GM10248 (cell line): ENCODE measurements at regions not wholly inside any gene's neighbourhood (a gene's known extent, or its start where the extent isn't known, plus 50 kb on each side); places are given as distances from the start of the nearest gene placed in this dataset.

ENCODE experiments used
- CTCF ChIA-PET: fragments of 300-600 bp; sonication (Branson Sonifier 250); formaldehyde crosslinking; extraction: SDS; loops from one replicate; lab custom pipeline; 2021; ENCODE audit warnings: antibody characterized with exemption; lab: Yijun Ruan, JAX
- POLR2A ChIA-PET: fragments of 350-650 bp; sonication (Branson Sonifier 250); formaldehyde crosslinking; extraction: SDS; loops from one replicate; lab custom pipeline; 2020; ENCODE audit warnings: antibody characterized with exemption; lab: Yijun Ruan, JAX
- DNase-seq: peaks from one replicate; pipeline ENCODE4 v3.0.0; 2012; ENCODE audit errors: extremely low spot score
- TF ChIP-seq, protein P1 (sequence below): IDR thresholded peaks from 2 replicates; pipeline ENCODE4 v1.5.1; 2012; ENCODE audit warnings: mild to moderate bottlenecking, low read depth; ENCODE audit errors: extremely low read depth, missing control alignments, control extremely low read depth

DNA sequence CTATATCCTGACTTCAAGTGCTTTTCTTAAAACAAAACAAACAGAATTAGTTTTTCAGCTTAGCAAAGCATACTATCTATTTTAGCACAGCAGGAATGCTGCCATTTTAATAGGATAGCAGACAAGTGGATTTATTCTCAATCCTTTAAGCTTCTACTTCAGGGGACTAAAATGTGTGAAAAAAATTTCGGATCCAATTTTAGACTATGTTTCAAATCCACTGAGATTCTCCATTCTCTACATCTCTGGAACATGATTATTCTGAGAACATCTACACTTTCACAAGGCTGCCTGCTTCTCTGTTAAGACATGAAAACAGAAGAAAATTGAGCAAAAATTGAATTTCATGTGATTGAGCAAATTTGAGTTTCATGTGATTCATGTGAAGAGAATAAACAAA, 1321.3 kb downstream of the HACE1 start:
- ChIA-PET POLR2A (no interaction called here), CTCF (no interaction called here)
- TF ChIP-seq, protein P1, sequence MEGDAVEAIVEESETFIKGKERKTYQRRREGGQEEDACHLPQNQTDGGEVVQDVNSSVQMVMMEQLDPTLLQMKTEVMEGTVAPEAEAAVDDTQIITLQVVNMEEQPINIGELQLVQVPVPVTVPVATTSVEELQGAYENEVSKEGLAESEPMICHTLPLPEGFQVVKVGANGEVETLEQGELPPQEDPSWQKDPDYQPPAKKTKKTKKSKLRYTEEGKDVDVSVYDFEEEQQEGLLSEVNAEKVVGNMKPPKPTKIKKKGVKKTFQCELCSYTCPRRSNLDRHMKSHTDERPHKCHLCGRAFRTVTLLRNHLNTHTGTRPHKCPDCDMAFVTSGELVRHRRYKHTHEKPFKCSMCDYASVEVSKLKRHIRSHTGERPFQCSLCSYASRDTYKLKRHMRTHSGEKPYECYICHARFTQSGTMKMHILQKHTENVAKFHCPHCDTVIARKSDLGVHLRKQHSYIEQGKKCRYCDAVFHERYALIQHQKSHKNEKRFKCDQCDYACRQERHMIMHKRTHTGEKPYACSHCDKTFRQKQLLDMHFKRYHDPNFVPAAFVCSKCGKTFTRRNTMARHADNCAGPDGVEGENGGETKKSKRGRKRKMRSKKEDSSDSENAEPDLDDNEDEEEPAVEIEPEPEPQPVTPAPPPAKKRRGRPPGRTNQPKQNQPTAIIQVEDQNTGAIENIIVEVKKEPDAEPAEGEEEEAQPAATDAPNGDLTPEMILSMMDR: no peak
- DNase-seq: no peak

DNA sequence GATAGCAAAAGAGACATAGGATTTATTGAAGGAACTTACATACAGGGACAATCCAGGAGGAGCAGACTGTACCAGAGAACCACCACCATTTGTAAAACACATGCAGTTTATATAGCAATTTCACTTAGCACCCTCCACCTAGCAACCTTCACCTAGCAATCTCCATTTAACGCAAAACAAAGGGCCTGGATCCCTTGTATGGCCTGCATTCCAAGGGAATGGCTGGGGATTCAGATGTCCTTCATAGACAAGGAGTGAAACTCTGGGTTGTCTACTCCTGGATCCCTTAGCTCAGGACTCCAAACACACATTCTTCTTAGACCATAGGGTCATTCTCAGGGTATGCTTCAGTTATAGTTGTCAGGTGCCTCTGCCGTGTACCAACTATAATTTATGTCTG, 1324.9 kb downstream of the HACE1 start:
- ChIA-PET POLR2A (no interaction called here), CTCF (no interaction called here)
- TF ChIP-seq, protein P1: no peak
- DNase-seq: no peak

DNA sequence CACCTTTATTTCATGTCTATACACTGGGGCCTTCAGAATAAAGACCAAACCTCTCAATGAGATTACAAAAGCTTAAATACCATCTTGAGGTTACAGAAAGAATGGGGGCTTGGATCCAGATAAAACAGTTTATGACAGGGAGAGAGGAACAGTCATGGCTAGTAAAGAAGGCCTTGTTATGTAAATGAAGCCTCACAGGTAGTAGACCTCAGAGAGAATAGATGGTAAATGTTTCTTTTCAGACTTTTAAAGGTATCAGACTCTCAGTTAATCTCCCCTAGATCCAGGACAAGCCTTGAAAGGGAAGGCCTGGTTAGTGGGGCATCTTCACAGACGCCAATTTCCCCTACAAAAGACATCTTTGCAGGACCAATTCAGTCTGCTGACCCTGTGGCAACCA, 1325.6 kb downstream of the HACE1 start:
- CTCF ChIA-PET: interaction anchor here (1.5 kb wide), 1 partner anchor 29 kb away, joined by 3 read pairs; no protein-coding TSS in a partner anchor
- TF ChIP-seq, protein P1: no peak

DNA sequence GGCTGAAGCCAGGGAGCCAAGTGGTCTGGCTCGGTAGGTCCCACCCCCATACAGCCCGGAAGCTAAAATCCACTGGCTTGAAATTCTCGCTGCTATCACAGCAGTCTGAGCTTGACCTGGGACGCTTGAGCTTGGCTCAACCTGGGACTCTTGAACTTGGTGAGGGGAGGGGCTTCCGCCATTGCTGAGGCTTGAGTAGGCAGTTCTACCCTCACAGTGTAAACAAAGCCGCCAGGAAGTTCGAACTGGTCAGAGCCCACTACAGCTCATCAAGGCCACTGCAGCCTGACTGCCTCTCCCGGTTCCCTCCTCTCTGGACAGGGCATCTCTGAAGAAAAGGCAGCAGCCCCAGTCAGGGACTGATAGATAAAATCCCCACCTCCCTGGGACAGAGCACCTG, 1337.7 kb downstream of the HACE1 start:
- DNase-seq: no peak
- TF ChIP-seq, protein P1: no peak
- ChIA-PET POLR2A (no interaction called here), CTCF (no interaction called here)

More for the DNA sequence above, 1325.6 kb downstream of the HACE1 start:
- POLR2A ChIA-PET: no interaction called here
- DNase-seq: no peak

DNA sequence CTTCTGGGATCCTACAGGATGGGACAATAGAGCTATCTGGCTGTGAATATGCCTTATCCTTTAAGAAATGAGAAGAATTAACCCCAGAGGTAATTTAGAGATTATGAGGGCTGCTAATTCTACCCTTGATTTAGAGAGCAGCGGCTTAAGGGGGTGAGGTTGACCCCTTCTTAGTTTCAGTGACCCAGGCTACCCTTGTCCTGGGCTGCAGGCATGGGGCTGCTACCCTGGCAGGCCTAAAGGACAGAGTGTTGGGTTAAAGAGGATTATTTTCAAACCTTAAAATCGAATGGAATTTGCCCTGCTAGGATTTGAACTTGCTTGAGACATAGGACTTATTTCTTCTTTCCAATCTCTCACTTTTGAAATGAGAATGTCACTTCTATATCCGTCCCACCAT, 1343.4 kb downstream of the HACE1 start:
- POLR2A ChIA-PET: no interaction called here
- CTCF ChIA-PET: no interaction called here
- TF ChIP-seq, protein P1: no peak

DNA sequence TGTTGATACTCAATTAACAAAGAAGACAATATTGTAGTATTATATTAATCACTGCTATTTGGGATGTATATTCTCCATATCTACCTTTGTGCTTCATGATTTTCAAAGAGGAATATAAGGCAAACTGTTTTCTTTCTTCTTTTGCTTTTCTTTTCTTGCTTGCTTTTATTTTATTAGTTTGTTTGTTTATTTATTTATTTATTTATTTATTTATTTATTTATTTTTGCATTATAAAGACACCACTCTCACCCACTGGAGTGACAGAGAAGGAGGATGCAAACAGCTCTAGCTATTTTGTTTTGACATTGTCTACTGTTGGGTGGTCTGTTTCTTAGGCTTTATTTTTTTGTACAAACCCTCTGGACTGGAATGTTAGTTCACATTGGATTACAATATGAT, 1352.7 kb downstream of the HACE1 start:
- TF ChIP-seq, protein P1: no peak
- ChIA-PET POLR2A (no interaction called here), CTCF (interaction anchor here (1.0 to 1.3 kb wide), 2 partner anchors 11 to 32 kb away, joined by 3 read pairs; no protein-coding TSS in a partner anchor)
- no peak for DNase-seq

More for the DNA sequence above, 1343.4 kb downstream of the HACE1 start:
- DNase-seq: no peak
